SK-N-SH (cell line): ENCODE measurements at regions not wholly inside any gene's neighbourhood (a gene's known extent, or its start where the extent isn't known, plus 50 kb on each side); places are given as distances from the start of the nearest gene placed in this dataset.
A peak's percentile ranks its signal among the peaks of the same experiment; 100 is the strongest.

ENCODE experiments used
- CTCF ChIA-PET: fragments of 300-600, 350-600 bp; formaldehyde crosslinking; extraction: SDS; loops from one replicate; lab custom pipeline; 2021; lab: Yijun Ruan, JAX
- POLR2A ChIA-PET: fragments of 350-600 bp; sonication (Branson Sonifier 250); formaldehyde crosslinking; extraction: SDS; loops from one replicate; lab custom pipeline; 2020; ENCODE audit warnings: antibody characterized with exemption, inconsistent platforms; lab: Yijun Ruan, JAX
- DNase-seq: peaks from one replicate; pipeline ENCODE4 v3.0.0; 2012
- H2AFZ ChIP-seq: fragments of 200-600 bp; sonication (generic); 2 replicates; pipeline ENCODE4 v1.8.1; 2016; ENCODE audit warnings: antibody characterized with exemption, mild to moderate bottlenecking, low read depth
- H3F3A ChIP-seq: fragments of 200-600 bp; sonication (generic); replicated peaks from 2 replicates; pipeline ENCODE3; 2016; ENCODE audit warnings: antibody characterized with exemption, mild to moderate bottlenecking; ENCODE audit not compliant: insufficient read depth
- H3K27ac ChIP-seq, 2 experiments: fragments of 200-500 bp in 1 of 2; fragments of 200-600 bp in 1 of 2; sonication (Bioruptor generic) in 1 of 2; sonication (generic), shearing (Covaris generic) in 1 of 2; 2 replicates each; pipeline versions ENCODE4 v1.5.1 to v1.6.1; 2014 to 2016; ENCODE audit warnings: low read depth in 2 of 2, inconsistent platforms in 1 of 2, low read length in 1 of 2, mild to moderate bottlenecking in 1 of 2, mixed read lengths in 1 of 2
- H3K27me3 ChIP-seq: fragments of 200-600 bp; sonication (generic), shearing (Covaris generic); 2 replicates; pipeline ENCODE4 v1.6.1; 2016; ENCODE audit warnings: mixed run types; ENCODE audit not compliant: insufficient read depth
- H3K36me3 ChIP-seq, 2 experiments: fragments of 200-500 bp in 1 of 2; fragments of 200-600 bp in 1 of 2; sonication (Bioruptor generic) in 1 of 2; sonication (generic) in 1 of 2; replicated peaks in 1 of 2; 2 replicates each; pipeline versions ENCODE3 to v1.5.1; 2014 to 2016; ENCODE audit warnings: low read length in 1 of 2, mild to moderate bottlenecking in 1 of 2; ENCODE audit not compliant: insufficient read depth in 2 of 2, control insufficient read depth in 1 of 2
- H3K4me1 ChIP-seq, 2 experiments: fragments of 200-500 bp in 1 of 2; fragments of 200-600 bp in 1 of 2; sonication (Bioruptor generic) in 1 of 2; sonication (generic), shearing (Covaris generic) in 1 of 2; 2 replicates each; pipeline versions ENCODE4 v1.5.1 to v1.6.1; 2014 to 2016; ENCODE audit warnings: low read depth in 1 of 2, low read length in 1 of 2, mixed run types in 1 of 2; ENCODE audit not compliant: insufficient read depth in 2 of 2, control insufficient read depth in 1 of 2
- H3K4me2 ChIP-seq: fragments of 200-600 bp; sonication (generic), shearing (Covaris generic); 2 replicates; pipeline ENCODE4 v1.6.1; 2017; ENCODE audit warnings: mixed run types
- H3K4me3 ChIP-seq, 2 experiments: fragments of 200-500 bp in 1 of 2; fragments of 200-600 bp in 1 of 2; sonication (Bioruptor generic) in 1 of 2; sonication (generic), shearing (Covaris generic) in 1 of 2; 2 replicates each; pipeline versions ENCODE4 v1.5.1 to v1.8.1; 2014 to 2016; ENCODE audit warnings: low read depth in 2 of 2, inconsistent platforms in 1 of 2, low read length in 1 of 2, mild to moderate bottlenecking in 1 of 2, mixed read lengths in 1 of 2, moderate library complexity in 1 of 2
- H3K79me2 ChIP-seq: fragments of 200-600 bp; sonication (generic); 2 replicates; pipeline ENCODE4 v1.8.1; 2017; ENCODE audit warnings: mild to moderate bottlenecking; ENCODE audit not compliant: insufficient read depth
- H3K9ac ChIP-seq: fragments of 200-600 bp; sonication (generic); 2 replicates; pipeline ENCODE4 v1.6.1; 2017; ENCODE audit warnings: mixed run types
- H3K9me2 ChIP-seq: fragments of 200-600 bp; sonication (generic); 2 replicates; pipeline ENCODE4 v1.6.1; 2017; ENCODE audit warnings: mixed run types
- H3K9me3 ChIP-seq: fragments of 200-600 bp; sonication (generic); 2 replicates; pipeline ENCODE4 v1.6.1; 2017; ENCODE audit warnings: mixed run types, mild to moderate bottlenecking, moderate library complexity
- H4K20me1 ChIP-seq: fragments of 200-600 bp; sonication (generic); 2 replicates; pipeline ENCODE4 v1.6.1; 2017; ENCODE audit warnings: mild to moderate bottlenecking, mixed run types; ENCODE audit not compliant: insufficient read depth
- CHD2 ChIP-seq: fragments of 150-350 bp; IDR thresholded peaks from 2 replicates; pipeline ENCODE4 v1.6.1; 2018; ENCODE audit warnings: low read length; ENCODE audit not compliant: partially characterized antibody
- ELF1 ChIP-seq: IDR thresholded peaks from 2 replicates; pipeline ENCODE4 v1.4.0; 2012
- FOSL2 ChIP-seq: IDR thresholded peaks from 2 replicates; pipeline ENCODE4 v1.4.0; 2012; ENCODE audit warnings: low read depth, mild to moderate bottlenecking, moderate library complexity, borderline replicate concordance
- FOXM1 ChIP-seq: IDR thresholded peaks from 2 replicates; pipeline ENCODE4 v1.4.0; 2012; ENCODE audit warnings: low read depth, mild to moderate bottlenecking
- MEF2A ChIP-seq: IDR thresholded peaks from 2 replicates; pipeline ENCODE4 v1.4.0; 2012; ENCODE audit warnings: low read depth, borderline replicate concordance
- NFIC ChIP-seq: IDR thresholded peaks from 2 replicates; pipeline ENCODE4 v1.4.0; 2012; ENCODE audit warnings: borderline replicate concordance
- NRF1 ChIP-seq: IDR thresholded peaks from 2 replicates; pipeline ENCODE4 v1.6.1; 2012; ENCODE audit warnings: low read depth, mild to moderate bottlenecking, low read length
- PBX3 ChIP-seq: IDR thresholded peaks from 2 replicates; pipeline ENCODE4; 2012
- POLR2AphosphoS5 ChIP-seq: IDR thresholded peaks from 2 replicates; pipeline ENCODE4 v1.6.1; 2012; ENCODE audit warnings: low read depth, low read length
- RAD21 ChIP-seq: IDR thresholded peaks from 2 replicates; pipeline ENCODE4 v1.6.1; 2012; ENCODE audit warnings: mild to moderate bottlenecking, low read length
- RCOR1 ChIP-seq: fragments of 150-350 bp; IDR thresholded peaks from 2 replicates; pipeline ENCODE4 v1.6.1; 2017; ENCODE audit warnings: antibody characterized with exemption, low read length
- RFX5 ChIP-seq: IDR thresholded peaks from 2 replicates; pipeline ENCODE4 v1.6.1; 2012; ENCODE audit warnings: mild to moderate bottlenecking, improper control_type of control experiment, low read length
- SMC3 ChIP-seq: IDR thresholded peaks from 2 replicates; pipeline ENCODE4 v1.6.1; 2012; ENCODE audit warnings: low read depth, low read length, improper control_type of control experiment
- USF2 ChIP-seq: fragments of 150-350 bp; IDR thresholded peaks from 2 replicates; pipeline ENCODE4 v1.6.1; 2017; ENCODE audit warnings: antibody characterized with exemption, low read length, low read depth, borderline replicate concordance
- YY1 ChIP-seq: IDR thresholded peaks from 2 replicates; pipeline ENCODE4 v1.4.0; 2012; ENCODE audit warnings: low read depth, mild to moderate bottlenecking
- ZBTB33 ChIP-seq: IDR thresholded peaks from 2 replicates; pipeline ENCODE4 v1.4.0; 2012; ENCODE audit warnings: low read depth, borderline replicate concordance
- WGBS: methylation state at CpG from one replicate; pipeline ENCODE4 v1.1.6; 2017; ENCODE audit warnings: low lambda C conversion rate; 5-methylcytosine and 5-hydroxymethylcytosine counted together
- TF ChIP-seq, protein P1 (sequence below): IDR thresholded peaks from 2 replicates; pipeline ENCODE4 v1.6.1; 2012; ENCODE audit warnings: mild to moderate bottlenecking, low read depth, low read length, moderate library complexity
- TF ChIP-seq, protein P2 (sequence below): IDR thresholded peaks from 2 replicates; pipeline ENCODE4 v1.4.0; 2012; ENCODE audit warnings: low read depth, borderline replicate concordance
- TF ChIP-seq, protein P3 (sequence below): IDR thresholded peaks from 2 replicates; pipeline ENCODE4 v1.4.0; 2012; ENCODE audit warnings: low read depth

- no peaks in the 10 kb centered on the region for H3K9me2 ChIP-seq
- ChIA-PET CTCF (interaction anchor here (1.3 kb wide), 1 partner anchor 14 kb away, joined by 3 read pairs; no protein-coding TSS in a partner anchor), POLR2A (interaction anchor here (0.9 to 1.0 kb wide), 2 partner anchors 16 to 44 kb away, joined by 3 to 7 read pairs; no protein-coding TSS in a partner anchor)
- TF ChIP-seq MEF2A (no peak), PBX3 (no peak), NFIC (no peak), NRF1 (no peak), RCOR1 (no peak), FOXM1 (no peak), RAD21 (no peak), ELF1 (no peak), YY1 (no peak), RFX5 (no peak)
- TF ChIP-seq, protein P1, sequence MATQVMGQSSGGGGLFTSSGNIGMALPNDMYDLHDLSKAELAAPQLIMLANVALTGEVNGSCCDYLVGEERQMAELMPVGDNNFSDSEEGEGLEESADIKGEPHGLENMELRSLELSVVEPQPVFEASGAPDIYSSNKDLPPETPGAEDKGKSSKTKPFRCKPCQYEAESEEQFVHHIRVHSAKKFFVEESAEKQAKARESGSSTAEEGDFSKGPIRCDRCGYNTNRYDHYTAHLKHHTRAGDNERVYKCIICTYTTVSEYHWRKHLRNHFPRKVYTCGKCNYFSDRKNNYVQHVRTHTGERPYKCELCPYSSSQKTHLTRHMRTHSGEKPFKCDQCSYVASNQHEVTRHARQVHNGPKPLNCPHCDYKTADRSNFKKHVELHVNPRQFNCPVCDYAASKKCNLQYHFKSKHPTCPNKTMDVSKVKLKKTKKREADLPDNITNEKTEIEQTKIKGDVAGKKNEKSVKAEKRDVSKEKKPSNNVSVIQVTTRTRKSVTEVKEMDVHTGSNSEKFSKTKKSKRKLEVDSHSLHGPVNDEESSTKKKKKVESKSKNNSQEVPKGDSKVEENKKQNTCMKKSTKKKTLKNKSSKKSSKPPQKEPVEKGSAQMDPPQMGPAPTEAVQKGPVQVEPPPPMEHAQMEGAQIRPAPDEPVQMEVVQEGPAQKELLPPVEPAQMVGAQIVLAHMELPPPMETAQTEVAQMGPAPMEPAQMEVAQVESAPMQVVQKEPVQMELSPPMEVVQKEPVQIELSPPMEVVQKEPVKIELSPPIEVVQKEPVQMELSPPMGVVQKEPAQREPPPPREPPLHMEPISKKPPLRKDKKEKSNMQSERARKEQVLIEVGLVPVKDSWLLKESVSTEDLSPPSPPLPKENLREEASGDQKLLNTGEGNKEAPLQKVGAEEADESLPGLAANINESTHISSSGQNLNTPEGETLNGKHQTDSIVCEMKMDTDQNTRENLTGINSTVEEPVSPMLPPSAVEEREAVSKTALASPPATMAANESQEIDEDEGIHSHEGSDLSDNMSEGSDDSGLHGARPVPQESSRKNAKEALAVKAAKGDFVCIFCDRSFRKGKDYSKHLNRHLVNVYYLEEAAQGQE, result no peak
- TF ChIP-seq, protein P2, sequence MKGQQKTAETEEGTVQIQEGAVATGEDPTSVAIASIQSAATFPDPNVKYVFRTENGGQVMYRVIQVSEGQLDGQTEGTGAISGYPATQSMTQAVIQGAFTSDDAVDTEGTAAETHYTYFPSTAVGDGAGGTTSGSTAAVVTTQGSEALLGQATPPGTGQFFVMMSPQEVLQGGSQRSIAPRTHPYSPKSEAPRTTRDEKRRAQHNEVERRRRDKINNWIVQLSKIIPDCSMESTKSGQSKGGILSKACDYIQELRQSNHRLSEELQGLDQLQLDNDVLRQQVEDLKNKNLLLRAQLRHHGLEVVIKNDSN, result no peak
- TF ChIP-seq, protein P3, sequence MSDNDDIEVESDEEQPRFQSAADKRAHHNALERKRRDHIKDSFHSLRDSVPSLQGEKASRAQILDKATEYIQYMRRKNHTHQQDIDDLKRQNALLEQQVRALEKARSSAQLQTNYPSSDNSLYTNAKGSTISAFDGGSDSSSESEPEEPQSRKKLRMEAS, result no peak
- no peak overlapping the region for H2AFZ ChIP-seq
- H3K79me2 ChIP-seq, result no peaks in the 10 kb centered on the region
- WGBS, result 81% methylated on average over 2 of the region's 2 CpGs
- H3K27ac ChIP-seq, result no peak overlapping the region
- H3F3A ChIP-seq, result no peaks in the 10 kb centered on the region
- H3K36me3 ChIP-seq, result no peaks in the 10 kb centered on the region
- H3K27me3 ChIP-seq, result no peaks in the 10 kb centered on the region
- H3K9me3 ChIP-seq, result no peaks in the 10 kb centered on the region
- H3K9ac ChIP-seq, result no peak overlapping the region
- no peak overlapping the region for H3K4me2 ChIP-seq
- H3K4me1 ChIP-seq, result no peaks in the 10 kb centered on the region; a peak in 1 of 4 replicates
- no peak for DNase-seq
- no peak overlapping the region for H3K4me3 ChIP-seq
- H4K20me1 ChIP-seq, result no peaks in the 10 kb centered on the region
These were observed 229.6 kb downstream of the FBXO8 start for GRCh38 chr4:174053895-174054294.

- Histone ChIP-seq H3K4me2 (no peak overlapping the region), H3K27me3 (no peaks in the 10 kb centered on the region), H3K36me3 (no peaks in the 10 kb centered on the region), H3K4me3 (peak overlapping the region in 1 of 2 experiments; percentile 19; a peak in 1 of 4 replicates), H2AFZ (peak overlapping the region; percentile 24; the same call in 1 of the 2 replicates), H4K20me1 (no peaks in the 10 kb centered on the region), H3K4me1 (peaks cover 0 to 12% of the 10 kb centered on the region in 2 experiments; a peak in 2 of 4 replicates), H3K9me2 (no peaks in the 10 kb centered on the region), H3K9me3 (no peaks in the 10 kb centered on the region), H3K79me2 (no peaks in the 10 kb centered on the region), H3K9ac (no peak overlapping the region), H3F3A (no peaks in the 10 kb centered on the region), H3K27ac (peak overlapping the region; percentile 12 to 99; a peak in 3 of 4 replicates)
- ChIA-PET POLR2A (interaction anchor here (0.6 to 2.0 kb wide), 5 partner anchors 23 to 89 kb away, joined by 3 to 10 read pairs (median 4); no protein-coding TSS in a partner anchor), CTCF (interaction anchor here (1.0 to 1.5 kb wide), 3 partner anchors 21 to 271 kb away, joined by 3 read pairs; no protein-coding TSS in a partner anchor)
- peak; percentile 54 for DNase-seq
- 24% methylated on average over 4 of the region's 4 CpGs for WGBS
- no peak for TF ChIP-seq USF2
- peak; percentile 72 for TF ChIP-seq RCOR1
- no peak; the same call in 1 of the 2 replicates for TF ChIP-seq RFX5
- no peak for TF ChIP-seq SMC3
- no peak; the same call in 1 of the 2 replicates for TF ChIP-seq POLR2AphosphoS5
- TF ChIP-seq FOSL2, result no peak
- TF ChIP-seq CHD2, result peak; percentile 23
- no peak for TF ChIP-seq ELF1
- TF ChIP-seq ZBTB33, result no peak
These were observed 236.1 kb downstream of the FBXO8 start for GRCh38 chr4:174047363-174047762.
